Effector memory CD4-positive, alpha-beta T cell (primary cell): ENCODE measurements at regions not wholly inside any gene's neighbourhood (a gene's known extent, or its start where the extent isn't known, plus 50 kb on each side); places are given as distances from the start of the nearest gene placed in this dataset.

Experiments
- DNase-seq, 3 donors: peaks; one replicate each; pipeline ENCODE4 v3.0.0-alpha.2; 2020
- H3K27ac ChIP-seq: 2 replicates; pipeline ENCODE4 v1.7.0; 2013; ENCODE audit warnings: mild to moderate bottlenecking, low read length, moderate library complexity; ENCODE audit not compliant: insufficient read depth, poor library complexity, severe bottlenecking
- H3K27me3 ChIP-seq: replicated peaks from 2 replicates; pipeline ENCODE4 v1.7.0; 2013; ENCODE audit warnings: mild to moderate bottlenecking, low read length; ENCODE audit not compliant: insufficient read depth, control insufficient read depth, poor library complexity, severe bottlenecking
- H3K36me3 ChIP-seq: 2 replicates; pipeline ENCODE4 v1.7.0; 2013; ENCODE audit warnings: mild to moderate bottlenecking, low read length, moderate library complexity; ENCODE audit not compliant: control insufficient read depth, insufficient read depth
- H3K4me1 ChIP-seq: 2 replicates; pipeline ENCODE4 v1.7.0; 2013; ENCODE audit warnings: low read length, mild to moderate bottlenecking; ENCODE audit not compliant: control insufficient read depth, insufficient read depth, poor library complexity, severe bottlenecking
- H3K4me3 ChIP-seq: 2 replicates; pipeline ENCODE4 v1.7.0; 2013; ENCODE audit warnings: low read length, low read depth, mild to moderate bottlenecking; ENCODE audit not compliant: insufficient read depth, poor library complexity, severe bottlenecking
- H3K9me3 ChIP-seq: 2 replicates; pipeline ENCODE4 v1.7.0; 2013; ENCODE audit warnings: mild to moderate bottlenecking, low read length, moderate library complexity; ENCODE audit not compliant: control insufficient read depth

DNA sequence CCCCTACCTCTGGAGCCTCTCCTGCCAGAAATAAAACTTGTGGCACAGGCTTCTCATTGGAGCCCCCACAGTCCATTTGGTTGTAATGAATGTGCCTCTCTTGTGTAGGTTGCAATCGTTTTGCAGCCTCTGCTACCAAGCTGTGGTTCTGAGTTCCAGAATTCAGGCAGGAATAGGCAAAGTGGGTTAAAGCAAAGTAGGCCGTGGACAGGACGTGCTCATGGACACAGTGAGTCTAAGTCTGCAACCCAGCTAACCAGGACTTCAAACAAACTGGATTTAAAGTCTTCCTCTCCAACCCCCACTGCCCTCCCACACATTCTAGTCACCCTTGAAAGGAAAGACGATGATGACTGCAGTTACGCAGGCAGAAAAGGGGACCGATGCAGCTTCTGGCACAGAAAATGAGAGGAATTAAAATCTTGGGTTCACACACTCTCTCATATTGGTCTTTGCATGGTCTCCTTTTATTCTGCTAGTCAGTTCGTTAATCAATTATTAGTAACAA is 260.0 kb downstream of the PIK3R1 start:
- DNase-seq, result no peak
- H3K27ac ChIP-seq, result no peak overlapping the region
- H3K36me3 ChIP-seq, result no peaks in the 10 kb centered on the region
- H3K4me1 ChIP-seq, result no peaks in the 10 kb centered on the region
- no peaks in the 10 kb centered on the region for H3K9me3 ChIP-seq
- no peak overlapping the region for H3K4me3 ChIP-seq
- H3K27me3 ChIP-seq, result no peaks in the 10 kb centered on the region

DNA sequence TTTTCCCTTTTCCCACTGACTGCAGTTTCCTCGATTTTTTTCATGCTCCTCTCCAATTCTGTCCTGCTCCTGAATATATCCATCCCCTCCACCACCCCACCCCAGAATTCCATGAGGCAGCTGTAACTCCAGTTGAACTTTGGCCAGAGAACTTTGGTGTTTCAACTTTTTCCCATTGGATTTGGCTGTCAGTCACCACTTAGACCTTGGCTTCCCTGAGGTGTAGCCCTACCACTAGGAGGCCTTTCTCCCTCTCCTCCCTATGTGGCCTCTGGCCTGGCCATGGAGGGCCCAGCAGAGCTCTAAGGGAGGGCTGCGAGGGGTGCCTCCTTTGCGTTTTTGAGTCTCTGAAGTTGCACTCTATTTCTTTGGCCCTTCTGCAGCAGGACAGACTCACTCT is 261.3 kb downstream of the PIK3R1 start:
- Histone ChIP-seq H3K27me3 (no peaks in the 10 kb centered on the region), H3K27ac (no peak overlapping the region), H3K9me3 (no peaks in the 10 kb centered on the region), H3K4me3 (no peak overlapping the region), H3K36me3 (no peaks in the 10 kb centered on the region), H3K4me1 (no peaks in the 10 kb centered on the region)
- DNase-seq, result no peak

DNA sequence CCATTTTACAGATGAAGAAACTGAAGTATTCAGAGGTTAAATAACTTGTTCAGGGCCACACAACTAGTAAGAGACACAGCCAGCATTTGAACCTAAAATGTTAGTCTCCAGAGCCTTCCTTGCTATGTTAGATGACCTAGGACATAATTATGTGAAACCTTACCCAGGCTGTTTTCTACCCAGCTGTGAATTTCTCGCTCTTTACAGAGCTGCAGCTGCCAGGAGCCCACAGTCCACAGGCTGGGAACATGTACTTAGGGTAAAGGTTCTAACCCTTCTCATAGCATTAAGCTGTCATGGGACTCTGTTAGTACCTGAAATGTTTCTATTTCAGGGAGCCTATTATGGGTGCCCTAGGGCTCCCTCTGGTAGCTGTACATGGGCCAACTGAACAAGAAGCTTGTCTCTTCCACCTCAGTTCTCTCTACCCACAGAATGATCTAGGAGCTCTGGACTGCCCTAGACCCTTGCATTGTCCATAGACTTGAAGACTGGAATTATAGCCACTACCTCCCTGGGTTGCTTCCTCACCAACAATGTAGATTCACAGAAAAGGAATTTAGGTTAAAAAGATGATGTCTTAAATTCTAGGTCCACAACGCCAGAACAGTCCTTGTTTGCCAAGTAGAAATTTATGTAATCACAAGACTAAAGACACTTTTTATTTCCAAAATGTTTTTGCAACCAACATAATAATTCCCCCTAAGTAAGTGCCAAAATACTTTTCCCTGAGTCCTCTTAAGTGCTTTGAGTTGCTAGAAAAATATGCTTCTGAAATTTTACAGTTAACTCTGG is 262.9 kb downstream of the PIK3R1 start:
- H3K4me3 ChIP-seq, result no peak overlapping the region
- H3K36me3 ChIP-seq, result no peaks in the 10 kb centered on the region
- no peaks in the 10 kb centered on the region for H3K4me1 ChIP-seq
- no peaks in the 10 kb centered on the region for H3K9me3 ChIP-seq
- H3K27me3 ChIP-seq, result no peaks in the 10 kb centered on the region
- H3K27ac ChIP-seq, result no peak overlapping the region
- no peak for DNase-seq

DNA sequence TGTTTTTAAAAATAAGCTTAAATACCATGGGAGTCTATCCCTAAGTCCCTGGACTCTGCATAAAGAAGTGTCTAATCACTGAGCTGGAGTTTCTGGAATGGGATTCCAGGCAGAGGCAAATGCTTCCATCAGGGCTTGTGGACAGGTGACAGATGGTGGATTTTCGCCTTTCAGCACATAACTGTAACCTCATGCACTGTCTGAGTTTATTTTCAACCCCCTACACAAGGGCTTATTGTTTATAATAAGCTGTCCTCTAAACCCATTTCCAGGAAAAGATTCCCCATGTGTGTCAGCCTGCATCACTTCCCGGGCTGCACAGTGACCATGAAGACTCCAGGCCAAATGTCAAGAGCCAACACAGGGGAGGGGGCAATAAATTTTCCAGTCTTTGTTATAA is 264.0 kb downstream of the PIK3R1 start:
- no peak overlapping the region for H3K4me3 ChIP-seq
- no peak for DNase-seq
- H3K27me3 ChIP-seq, result no peaks in the 10 kb centered on the region

DNA sequence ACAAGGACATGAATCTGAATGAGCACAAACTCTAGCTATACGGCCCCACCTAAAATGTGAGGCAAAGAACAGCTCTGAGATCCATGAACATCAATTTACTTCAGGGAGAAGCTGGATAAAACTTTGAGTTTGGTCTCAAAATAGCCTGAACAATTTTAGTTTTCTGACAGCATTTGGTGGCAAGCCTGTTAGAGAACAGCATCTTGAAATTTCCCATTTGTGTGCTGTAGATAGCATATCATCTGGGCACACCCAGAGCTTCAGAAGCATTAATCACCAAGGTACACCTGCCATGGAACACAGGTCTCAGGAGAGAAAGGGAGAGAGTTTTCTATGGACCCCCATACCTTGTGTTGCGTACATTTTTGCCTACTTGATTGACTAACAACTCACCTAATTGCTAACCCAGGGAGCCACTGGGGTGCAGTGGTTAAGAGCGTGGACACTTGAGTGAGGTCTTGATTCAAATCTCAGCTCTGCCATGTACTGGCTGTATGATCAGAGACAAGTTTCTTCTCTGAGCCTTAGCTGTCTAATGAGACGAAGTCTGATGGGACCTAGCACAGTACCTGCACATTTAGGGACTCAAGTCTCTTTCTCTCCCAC is 264.9 kb downstream of the PIK3R1 start:
- no peak for DNase-seq
- no peaks in the 10 kb centered on the region for H3K36me3 ChIP-seq
- no peaks in the 10 kb centered on the region for H3K4me1 ChIP-seq
- no peaks in the 10 kb centered on the region for H3K27me3 ChIP-seq
- H3K27ac ChIP-seq, result no peak overlapping the region
- H3K9me3 ChIP-seq, result no peaks in the 10 kb centered on the region
- no peak overlapping the region for H3K4me3 ChIP-seq

More for the DNA sequence above, 264.0 kb downstream of the PIK3R1 start:
- Histone ChIP-seq H3K36me3 (no peaks in the 10 kb centered on the region), H3K4me1 (no peaks in the 10 kb centered on the region), H3K9me3 (no peaks in the 10 kb centered on the region), H3K27ac (no peak overlapping the region)

DNA sequence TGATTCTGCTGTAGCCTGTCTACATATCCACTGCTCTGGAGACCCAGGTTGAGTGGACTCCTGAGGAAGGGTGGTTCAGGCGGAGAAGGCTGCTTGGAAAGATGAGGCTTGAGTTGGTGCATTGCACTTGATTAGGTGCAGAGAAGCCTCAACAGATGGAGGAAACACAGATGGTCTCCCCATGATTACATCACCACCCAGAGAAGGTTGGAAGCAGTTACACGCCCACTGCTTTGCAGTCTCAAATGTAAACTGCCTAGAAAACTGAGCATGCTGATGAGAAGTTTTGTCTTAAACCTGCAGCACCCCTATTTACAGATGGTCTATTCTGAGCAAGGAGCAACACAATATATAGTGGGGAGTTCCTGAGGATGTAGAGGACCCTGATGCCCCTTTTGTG is 266.6 kb downstream of the PIK3R1 start:
- Histone ChIP-seq H3K27ac (no peak overlapping the region), H3K9me3 (no peaks in the 10 kb centered on the region), H3K36me3 (no peaks in the 10 kb centered on the region), H3K4me3 (no peak overlapping the region), H3K4me1 (no peaks in the 10 kb centered on the region), H3K27me3 (no peaks in the 10 kb centered on the region)
- DNase-seq, result no peak

DNA sequence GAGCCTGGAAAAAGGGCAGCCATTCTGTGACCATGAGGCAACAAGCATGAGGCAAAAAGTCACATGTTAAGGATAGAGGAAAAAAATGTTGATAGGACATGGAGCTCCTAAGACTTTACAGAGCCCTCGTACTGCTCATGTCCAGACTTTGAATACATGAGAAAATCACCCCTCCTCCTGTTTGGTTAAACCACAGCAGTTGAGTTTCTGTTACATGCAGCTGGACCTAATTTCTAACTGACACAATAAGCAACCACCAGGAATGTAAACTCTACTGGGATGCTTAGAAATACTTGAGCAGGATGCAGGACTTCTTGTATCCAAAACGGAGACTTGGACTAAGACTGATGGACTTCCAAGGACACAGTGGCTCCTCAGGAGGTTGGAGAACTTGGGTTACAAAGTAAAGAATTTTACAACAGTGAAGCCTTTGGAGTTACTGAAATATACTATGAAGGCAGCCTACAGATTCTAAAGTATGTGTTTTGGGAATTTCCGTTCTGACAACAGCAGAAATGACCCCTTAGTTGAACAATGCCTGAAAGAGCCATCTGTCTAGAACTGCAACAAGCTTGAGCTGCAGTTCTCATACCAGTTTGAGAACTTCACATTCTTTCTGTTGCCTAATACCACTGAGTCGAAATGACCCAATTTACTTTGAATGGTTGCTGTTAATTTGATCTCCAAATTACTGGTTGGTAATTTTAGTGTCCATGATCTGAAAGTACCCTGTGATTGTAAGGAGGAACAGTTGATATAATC is 268.9 kb downstream of the PIK3R1 start:
- Histone ChIP-seq H3K4me1 (no peaks in the 10 kb centered on the region), H3K27me3 (no peaks in the 10 kb centered on the region), H3K36me3 (no peaks in the 10 kb centered on the region), H3K9me3 (no peaks in the 10 kb centered on the region), H3K4me3 (no peak overlapping the region), H3K27ac (no peak overlapping the region)
- no peak for DNase-seq

DNA sequence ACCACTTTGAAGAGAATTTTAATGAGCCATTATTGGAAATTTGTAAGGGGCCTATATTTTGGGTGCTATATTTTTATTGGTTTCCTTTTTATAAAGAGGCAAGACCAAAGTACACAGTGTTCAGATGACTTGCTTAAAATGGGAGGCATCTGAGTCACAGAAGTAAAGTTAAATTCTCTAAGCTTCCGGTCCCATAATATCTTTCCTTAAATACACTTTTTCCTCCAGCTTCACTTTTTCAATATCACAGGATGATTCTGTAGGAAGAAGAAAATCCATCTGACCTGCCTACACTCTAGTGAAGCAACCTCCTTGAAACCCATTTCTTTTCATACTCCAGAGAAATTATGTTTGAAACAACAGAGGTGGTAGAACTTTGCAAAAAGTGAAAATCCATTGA is 274.0 kb downstream of the PIK3R1 start:
- Histone ChIP-seq H3K36me3 (no peaks in the 10 kb centered on the region), H3K27me3 (no peaks in the 10 kb centered on the region), H3K27ac (no peak overlapping the region), H3K4me3 (no peak overlapping the region), H3K9me3 (no peaks in the 10 kb centered on the region), H3K4me1 (no peaks in the 10 kb centered on the region)
- no peak for DNase-seq

DNA sequence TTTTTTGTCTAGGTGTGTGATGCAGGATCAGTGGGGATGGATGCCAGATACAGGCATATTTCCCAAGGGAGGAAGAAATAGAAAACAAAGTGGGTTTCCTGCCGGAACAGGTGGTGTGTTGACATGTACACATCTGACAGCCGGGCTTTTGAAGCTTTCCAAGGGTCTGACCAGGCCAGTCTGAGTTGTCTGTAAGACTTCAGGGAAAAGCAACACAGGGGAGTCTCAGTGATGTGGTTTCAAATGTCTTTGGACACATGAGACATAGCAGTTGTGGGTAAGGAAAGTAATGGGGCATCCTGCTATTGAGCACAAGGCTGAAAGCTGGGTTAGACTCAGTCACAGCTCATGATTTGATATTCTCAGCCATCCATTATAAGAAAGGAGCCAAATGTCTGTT is 274.9 kb downstream of the PIK3R1 start:
- Histone ChIP-seq H3K27me3 (no peaks in the 10 kb centered on the region), H3K4me3 (no peak overlapping the region), H3K9me3 (no peaks in the 10 kb centered on the region), H3K4me1 (no peaks in the 10 kb centered on the region), H3K36me3 (no peaks in the 10 kb centered on the region), H3K27ac (no peak overlapping the region)
- no peak for DNase-seq

DNA sequence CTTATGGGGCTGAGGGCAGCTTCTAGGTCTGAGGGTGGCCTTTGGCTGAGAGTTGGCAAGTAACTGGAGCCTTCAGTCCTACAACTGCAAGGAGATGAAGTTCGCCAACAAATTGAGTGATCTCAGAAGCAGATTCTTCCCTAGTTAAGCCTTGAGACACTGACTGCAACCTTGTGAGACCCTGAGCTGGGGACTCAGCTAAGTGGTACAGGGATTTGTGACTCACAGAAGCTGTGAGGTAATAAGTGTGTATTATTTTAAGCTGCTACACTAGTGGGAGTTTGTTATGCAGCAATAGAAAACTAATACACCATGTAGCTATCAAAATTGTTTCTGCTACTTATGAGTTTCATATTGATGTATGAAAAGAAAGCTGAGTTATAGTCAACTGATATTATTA is 279.2 kb downstream of the PIK3R1 start:
- no peaks in the 10 kb centered on the region for H3K27me3 ChIP-seq
- DNase-seq, result no peak
- no peaks in the 10 kb centered on the region for H3K36me3 ChIP-seq
- H3K4me1 ChIP-seq, result no peaks in the 10 kb centered on the region
- no peak overlapping the region for H3K4me3 ChIP-seq
- H3K9me3 ChIP-seq, result peaks cover 7% of the 10 kb centered on the region
- H3K27ac ChIP-seq, result no peak overlapping the region
